ENCODE measurements at regions not wholly inside any gene's neighbourhood (a gene's known extent, or its start where the extent isn't known, plus 50 kb on each side); places are given as distances from the start of the nearest gene placed in this dataset.
A peak's percentile ranks its signal among the peaks of the same experiment; 100 is the strongest.

GRCh38 chr20:48231253-48231930, 446.1 kb upstream of the SULF2 start:
- Histone ChIP-seq H2AFZ (ENCODE audit: low read length) (no peak overlapping the region), H3K36me3 (replicated peaks in 1 of 2; ENCODE audit: control insufficient read depth in 1 of 2, insufficient read depth in 2 of 2, low read length in 2 of 2) (no peaks in the 10 kb centered on the region), H3K4me2 (ENCODE audit: low read depth, low read length) (no peak overlapping the region), H3K9ac (ENCODE audit: insufficient read depth, low read depth, low read length) (no peak overlapping the region), H3K79me2 (ENCODE audit: insufficient read depth, low read length) (no peaks in the 10 kb centered on the region), H3K4me1 (ENCODE audit: insufficient read depth, low read length) (no peaks in the 10 kb centered on the region), H3K27ac (ENCODE audit: extremely low read length, insufficient read depth, low read length) (no peak overlapping the region), H4K20me1 (ENCODE audit: insufficient read depth, low read length) (no peaks in the 10 kb centered on the region), H3K27me3 (ENCODE audit: control insufficient read depth in 1 of 2, insufficient read depth in 2 of 2, low read length in 2 of 2) (no peaks in the 10 kb centered on the region), H3K9me3 (ENCODE audit: low read length) (no peaks in the 10 kb centered on the region), H3K4me3 (replicated peaks in 1 of 3; ENCODE audit: insufficient read depth in 1 of 3, low read depth in 2 of 3, low read length in 3 of 3) (no peak overlapping the region)
- DNase-seq (ENCODE audit: low spot score): no peak
- in situ Hi-C loops (cut with HindIII; ENCODE audit: extremely low pct_ligation_motif_present, low pct_unique_long_range_greater_than_20kb): no loop called here
- POLR2A ChIA-PET: no interaction called here
- no peak for ATAC-seq
- FAIRE-seq: no peak
- intact Hi-C loops (cut with micrococcal nuclease; ENCODE audit: unreplicated experiment): no loop called here
- TF ChIP-seq REL (CRISPR knock-in tag; conservative IDR thresholded peaks at IDR 0.05) (no peak), GRHL1 (CRISPR knock-in tag; conservative IDR thresholded peaks at IDR 0.05) (no peak)
- CTCF ChIA-PET (ENCODE audit: low intra/inter-chr PET ratio, low total read pairs): no interaction called here
- 14% methylated on average over 4 of the region's 4 CpGs for WGBS (ENCODE audit: low lambda C conversion rate)
- BruUV-seq (replicated peaks): no TSS peak

- Histone ChIP-seq H4K20me1 (ENCODE audit: insufficient read depth, low read length) (no peaks in the 10 kb centered on the region), H2AFZ (ENCODE audit: low read length) (no peak overlapping the region), H3K9me3 (ENCODE audit: low read length) (no peaks in the 10 kb centered on the region), H3K27me3 (ENCODE audit: control insufficient read depth in 1 of 2, insufficient read depth in 2 of 2, low read length in 2 of 2) (no peaks in the 10 kb centered on the region), H3K36me3 (replicated peaks in 1 of 2; ENCODE audit: control insufficient read depth in 1 of 2, insufficient read depth in 2 of 2, low read length in 2 of 2) (no peaks in the 10 kb centered on the region), H3K4me2 (ENCODE audit: low read depth, low read length) (no peak overlapping the region), H3K4me3 (replicated peaks in 1 of 3; ENCODE audit: insufficient read depth in 1 of 3, low read depth in 2 of 3, low read length in 3 of 3) (no peak overlapping the region), H3K79me2 (ENCODE audit: insufficient read depth, low read length) (no peaks in the 10 kb centered on the region), H3K4me1 (ENCODE audit: insufficient read depth, low read length) (no peaks in the 10 kb centered on the region), H3K9ac (ENCODE audit: insufficient read depth, low read depth, low read length) (no peak overlapping the region), H3K27ac (ENCODE audit: extremely low read length, insufficient read depth, low read length) (no peak overlapping the region)
- FAIRE-seq: no peak
- ChIA-PET POLR2A (no interaction called here), CTCF (ENCODE audit: low intra/inter-chr PET ratio, low total read pairs) (no interaction called here)
- in situ Hi-C loops (cut with HindIII; ENCODE audit: extremely low pct_ligation_motif_present, low pct_unique_long_range_greater_than_20kb) (no loop called here), intact Hi-C loops (cut with micrococcal nuclease; ENCODE audit: unreplicated experiment) (no loop called here)
- ATAC-seq: no peak
- no TSS peak for BruUV-seq (replicated peaks)
- TF ChIP-seq ZNF550 (CRISPR knock-in tag; IDR thresholded peaks at IDR 0.05; ENCODE audit: borderline replicate concordance) (no peak), MAFK (conservative IDR thresholded peaks at IDR 0.05 in 1 of 2, IDR thresholded peaks at IDR 0.05 in 1 of 2; ENCODE audit: low read length in 2 of 2) (peak in 1 of 2 experiments; percentile 19; a peak in 1 of 4 replicates)
- DNase-seq (ENCODE audit: low spot score): no peak
- 22% methylated on average over 5 of the region's 5 CpGs for WGBS (ENCODE audit: low lambda C conversion rate)
Measured at GRCh38 chr20:48230216-48230615, 444.9 kb upstream of the SULF2 start.
